ENCODE measurements at regions not wholly inside any gene's neighbourhood (a gene's known extent, or its start where the extent isn't known, plus 50 kb on each side); places are given as distances from the start of the nearest gene placed in this dataset.

DNA sequence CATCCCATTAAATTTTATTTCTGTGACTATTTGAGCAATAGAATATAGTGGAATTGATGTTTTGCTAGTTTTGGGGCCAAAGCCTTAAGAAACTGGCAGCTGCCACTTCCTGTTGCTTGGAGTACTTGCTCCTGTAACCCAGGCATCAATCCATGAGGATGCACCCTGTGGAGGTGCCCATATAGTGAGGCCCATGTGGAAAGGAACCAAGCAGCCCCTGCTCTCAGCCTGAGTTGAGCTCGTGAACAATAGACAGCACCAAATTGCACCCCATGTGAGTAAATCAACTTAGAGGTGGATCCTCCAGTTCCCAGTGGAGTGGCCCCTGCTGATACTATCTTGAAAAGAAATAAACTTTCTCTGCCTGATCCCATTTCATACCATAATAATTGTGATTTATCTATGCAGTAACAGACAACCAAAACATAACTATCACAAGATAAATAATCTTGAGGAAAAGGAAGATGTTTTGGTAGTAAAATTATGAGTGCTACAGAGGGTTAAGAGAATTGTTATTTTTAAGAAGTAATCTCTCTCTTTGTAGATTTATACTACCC lies 481.9 kb downstream of the TBC1D32 start:
- Histone ChIP-seq H3K9me3 (ENCODE audit: control insufficient read depth, low read depth, low read length) (no peaks in the 10 kb centered on the region), H3K4me1 (ENCODE audit: control insufficient read depth, insufficient read depth, low read length) (no peaks in the 10 kb centered on the region), H3K27me3 (ENCODE audit: control insufficient read depth, insufficient read depth, low read length) (no peaks in the 10 kb centered on the region), H3K27ac (ENCODE audit: low read length) (no peak overlapping the region), H3K4me3 (ENCODE audit: low read length) (no peak overlapping the region), H3K36me3 (ENCODE audit: control insufficient read depth, insufficient read depth, low read length) (no peaks in the 10 kb centered on the region)
- no peak for DNase-seq
- WGBS (ENCODE audit: insufficient coverage, low lambda C conversion rate), result no CpG with 5 or more reads among the region's 1 CpG

DNA sequence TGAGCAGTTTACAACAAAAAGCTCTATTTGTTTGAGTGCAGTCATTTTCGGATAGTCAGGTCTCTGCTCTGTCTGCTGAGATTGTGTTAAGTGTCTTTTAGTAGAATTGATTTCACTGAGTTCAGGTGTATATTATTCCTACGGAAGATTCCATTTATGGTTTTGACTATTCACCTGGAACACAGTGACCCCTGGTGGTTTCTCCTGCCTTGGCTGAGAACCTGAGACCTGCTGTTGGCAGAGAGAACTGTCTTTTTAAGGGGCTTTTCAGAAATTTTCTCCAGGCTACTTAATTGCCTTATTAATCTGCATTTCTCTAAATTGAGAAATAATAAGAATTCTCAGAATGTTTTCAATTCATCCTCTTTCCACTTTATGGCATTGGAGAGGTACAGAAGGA lies 508.0 kb downstream of the TBC1D32 start:
- Histone ChIP-seq H3K9me3 (ENCODE audit: control insufficient read depth, low read depth, low read length) (no peaks in the 10 kb centered on the region), H3K4me1 (ENCODE audit: control insufficient read depth, insufficient read depth, low read length) (no peaks in the 10 kb centered on the region), H3K27ac (ENCODE audit: low read length) (no peak overlapping the region), H3K27me3 (ENCODE audit: control insufficient read depth, insufficient read depth, low read length) (peaks cover 2% of the 10 kb centered on the region), H3K4me3 (ENCODE audit: low read length) (no peak overlapping the region), H3K36me3 (ENCODE audit: control insufficient read depth, insufficient read depth, low read length) (no peaks in the 10 kb centered on the region)
- DNase-seq, result peak; percentile 5 to 6
- WGBS (ENCODE audit: insufficient coverage, low lambda C conversion rate), result no CpG with 5 or more reads among the region's 2 CpGs

- no peaks in the 10 kb centered on the region for H3K36me3 ChIP-seq (ENCODE audit: control insufficient read depth, insufficient read depth, low read length)
- H3K4me1 ChIP-seq (ENCODE audit: control insufficient read depth, insufficient read depth, low read length), result no peaks in the 10 kb centered on the region
- no peak overlapping the region for H3K27ac ChIP-seq (ENCODE audit: low read length)
- no peak for DNase-seq
- H3K4me3 ChIP-seq (ENCODE audit: low read length), result no peak overlapping the region
- H3K9me3 ChIP-seq (ENCODE audit: control insufficient read depth, low read depth, low read length), result no peaks in the 10 kb centered on the region
- H3K27me3 ChIP-seq (ENCODE audit: control insufficient read depth, insufficient read depth, low read length), result no peaks in the 10 kb centered on the region
Observed at GRCh38 chr6:120816794-120817193, 517.5 kb downstream of the TBC1D32 start.

DNA sequence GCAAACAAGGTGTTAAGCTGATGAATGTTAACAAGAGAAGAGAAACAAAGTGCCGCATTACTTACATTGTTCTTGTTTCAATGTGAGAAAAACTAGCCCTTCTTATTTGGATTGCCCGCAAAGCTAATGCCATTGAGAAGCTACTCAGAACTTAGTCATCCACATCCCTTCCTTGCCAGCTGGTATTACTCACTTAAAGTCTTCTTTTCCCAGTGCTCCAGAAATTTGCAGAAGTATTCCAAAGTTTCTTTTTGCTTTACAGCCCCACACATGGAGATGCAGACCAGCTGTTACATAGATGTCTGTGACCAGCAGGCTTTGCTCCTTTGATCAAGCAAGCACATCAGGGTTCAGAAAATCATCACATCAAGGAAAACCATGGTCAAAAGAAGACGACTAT lies 529.0 kb downstream of the TBC1D32 start:
- Histone ChIP-seq H3K9me3 (ENCODE audit: control insufficient read depth, low read depth, low read length) (peaks cover 3% of the 10 kb centered on the region), H3K36me3 (ENCODE audit: control insufficient read depth, insufficient read depth, low read length) (no peaks in the 10 kb centered on the region), H3K27me3 (ENCODE audit: control insufficient read depth, insufficient read depth, low read length) (no peaks in the 10 kb centered on the region), H3K4me1 (ENCODE audit: control insufficient read depth, insufficient read depth, low read length) (no peaks in the 10 kb centered on the region), H3K27ac (ENCODE audit: low read length) (no peak overlapping the region), H3K4me3 (ENCODE audit: low read length) (no peak overlapping the region)
- WGBS (ENCODE audit: insufficient coverage, low lambda C conversion rate), result 86% methylated on average over 1 of the region's 3 CpGs
- DNase-seq, result no peak

GRCh38 chr6:120804612-120805011 lies 529.7 kb downstream of the TBC1D32 start:
- no peak overlapping the region for H3K27ac ChIP-seq (ENCODE audit: low read length)
- no peaks in the 10 kb centered on the region for H3K4me1 ChIP-seq (ENCODE audit: control insufficient read depth, insufficient read depth, low read length)
- H3K4me3 ChIP-seq (ENCODE audit: low read length), result no peak overlapping the region
- 100% methylated on average over 1 of the region's 2 CpGs for WGBS (ENCODE audit: insufficient coverage, low lambda C conversion rate)
- no peak for DNase-seq
- no peaks in the 10 kb centered on the region for H3K36me3 ChIP-seq (ENCODE audit: control insufficient read depth, insufficient read depth, low read length)
- no peaks in the 10 kb centered on the region for H3K27me3 ChIP-seq (ENCODE audit: control insufficient read depth, insufficient read depth, low read length)
- peaks cover 3% of the 10 kb centered on the region for H3K9me3 ChIP-seq (ENCODE audit: control insufficient read depth, low read depth, low read length)

- 100% methylated on average over 1 of the region's 10 CpGs for WGBS (ENCODE audit: insufficient coverage, low lambda C conversion rate)
- Histone ChIP-seq H3K27me3 (ENCODE audit: control insufficient read depth, insufficient read depth, low read length) (no peaks in the 10 kb centered on the region), H3K36me3 (ENCODE audit: control insufficient read depth, insufficient read depth, low read length) (no peaks in the 10 kb centered on the region), H3K4me3 (ENCODE audit: low read length) (no peak overlapping the region), H3K4me1 (ENCODE audit: control insufficient read depth, insufficient read depth, low read length) (no peaks in the 10 kb centered on the region), H3K9me3 (ENCODE audit: control insufficient read depth, low read depth, low read length) (no peaks in the 10 kb centered on the region), H3K27ac (ENCODE audit: low read length) (no peak overlapping the region)
- no peak for DNase-seq
Observed at GRCh38 chr6:120786682-120787081, 547.6 kb downstream of the TBC1D32 start.

DNA sequence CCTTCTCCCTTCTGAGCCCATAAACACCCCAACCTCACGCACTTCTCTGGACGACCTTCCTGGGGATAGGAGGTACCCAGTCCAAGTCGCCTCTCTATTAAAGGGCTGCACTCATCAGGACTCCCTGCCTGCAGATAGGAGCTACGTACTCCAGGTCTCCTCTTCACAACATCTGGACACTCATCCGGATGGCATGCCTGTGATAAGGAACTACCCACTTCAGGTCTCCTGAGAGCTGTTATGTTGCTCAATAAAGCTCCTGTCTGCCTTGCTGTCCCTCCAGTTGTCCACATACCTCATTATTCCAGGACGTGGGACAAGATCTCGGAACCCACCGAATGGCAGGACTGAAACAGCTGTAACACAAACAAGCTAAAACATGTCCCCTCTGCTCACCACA lies 548.0 kb downstream of the TBC1D32 start:
- no peaks in the 10 kb centered on the region for H3K9me3 ChIP-seq (ENCODE audit: control insufficient read depth, low read depth, low read length)
- no peak overlapping the region for H3K27ac ChIP-seq (ENCODE audit: low read length)
- WGBS (ENCODE audit: insufficient coverage, low lambda C conversion rate), result no CpG with 5 or more reads among the region's 8 CpGs
- no peak for DNase-seq
- no peak overlapping the region for H3K4me3 ChIP-seq (ENCODE audit: low read length)
- no peaks in the 10 kb centered on the region for H3K27me3 ChIP-seq (ENCODE audit: control insufficient read depth, insufficient read depth, low read length)
- H3K4me1 ChIP-seq (ENCODE audit: control insufficient read depth, insufficient read depth, low read length), result no peaks in the 10 kb centered on the region
- H3K36me3 ChIP-seq (ENCODE audit: control insufficient read depth, insufficient read depth, low read length), result no peaks in the 10 kb centered on the region

DNA sequence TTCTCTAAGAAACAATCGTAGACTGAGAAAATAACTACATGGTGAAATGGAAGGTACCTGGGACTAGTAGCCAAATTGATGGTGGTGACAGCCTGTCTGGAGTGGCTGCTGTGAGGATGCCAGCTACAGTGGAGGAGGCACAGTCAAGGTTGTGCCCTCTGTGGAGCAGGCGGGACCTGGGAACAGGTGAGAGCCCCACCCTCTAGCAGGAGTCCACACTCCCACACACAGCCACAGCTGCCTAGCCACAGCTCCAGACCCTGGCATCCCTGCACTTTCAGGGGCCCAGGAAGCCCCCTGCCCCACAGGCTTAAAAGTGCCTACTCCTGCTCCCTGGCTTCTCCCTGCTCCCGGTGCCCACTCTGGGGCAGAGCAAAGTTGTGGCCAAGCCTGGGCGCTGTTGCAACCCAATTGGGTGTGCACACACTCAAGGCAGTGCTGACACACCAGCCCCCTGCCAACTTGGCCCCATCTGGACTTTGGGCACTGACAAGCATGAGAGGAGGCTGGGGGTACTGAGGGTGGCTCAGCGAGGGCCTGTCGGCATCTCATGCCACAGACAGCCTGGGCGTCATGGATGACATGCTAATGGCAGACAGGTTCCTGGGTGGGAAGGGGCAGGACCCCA lies 548.7 kb downstream of the TBC1D32 start:
- Histone ChIP-seq H3K27me3 (ENCODE audit: control insufficient read depth, insufficient read depth, low read length) (no peaks in the 10 kb centered on the region), H3K36me3 (ENCODE audit: control insufficient read depth, insufficient read depth, low read length) (no peaks in the 10 kb centered on the region), H3K4me3 (ENCODE audit: low read length) (no peak overlapping the region), H3K4me1 (ENCODE audit: control insufficient read depth, insufficient read depth, low read length) (no peaks in the 10 kb centered on the region), H3K9me3 (ENCODE audit: control insufficient read depth, low read depth, low read length) (no peaks in the 10 kb centered on the region), H3K27ac (ENCODE audit: low read length) (no peak overlapping the region)
- WGBS (ENCODE audit: insufficient coverage, low lambda C conversion rate), result 100% methylated on average over 1 of the region's 7 CpGs
- DNase-seq, result no peak

DNA sequence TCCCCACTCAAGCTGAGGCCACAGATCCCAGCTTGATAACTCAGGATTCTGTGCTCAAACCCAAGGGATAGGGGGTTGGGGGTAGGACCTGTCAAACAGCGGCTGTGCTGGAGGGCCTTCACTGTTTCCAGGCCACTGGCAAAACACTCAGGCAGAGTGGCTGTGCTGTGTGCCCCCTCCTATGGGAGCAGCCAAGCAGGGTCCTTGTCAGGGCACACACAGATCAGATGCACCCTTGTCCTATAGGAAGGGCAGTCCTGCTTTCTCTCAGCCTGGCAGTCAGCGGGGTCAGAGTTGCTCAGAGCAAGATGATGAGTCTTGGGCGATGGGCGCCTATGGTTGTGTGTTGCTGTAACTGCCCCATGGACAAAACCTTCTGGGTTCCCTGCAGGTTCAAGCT lies 554.8 kb downstream of the TBC1D32 start:
- DNase-seq, result no peak
- no CpG with 5 or more reads among the region's 4 CpGs for WGBS (ENCODE audit: insufficient coverage, low lambda C conversion rate)

GRCh38 chr6:120775698-120776097 lies 558.6 kb downstream of the TBC1D32 start:
- WGBS (ENCODE audit: insufficient coverage, low lambda C conversion rate), result 84% methylated on average over 2 of the region's 3 CpGs
- DNase-seq, result no peak

More for the DNA sequence above, 554.8 kb downstream of the TBC1D32 start:
- Histone ChIP-seq H3K27ac (ENCODE audit: low read length) (no peak overlapping the region), H3K4me3 (ENCODE audit: low read length) (no peak overlapping the region), H3K27me3 (ENCODE audit: control insufficient read depth, insufficient read depth, low read length) (no peaks in the 10 kb centered on the region), H3K4me1 (ENCODE audit: control insufficient read depth, insufficient read depth, low read length) (no peaks in the 10 kb centered on the region), H3K9me3 (ENCODE audit: control insufficient read depth, low read depth, low read length) (no peaks in the 10 kb centered on the region), H3K36me3 (ENCODE audit: control insufficient read depth, insufficient read depth, low read length) (no peaks in the 10 kb centered on the region)

GRCh38 chr6:120774275-120774674 lies 560.0 kb downstream of the TBC1D32 start:
- Histone ChIP-seq H3K27ac (ENCODE audit: low read length) (no peak overlapping the region), H3K9me3 (ENCODE audit: control insufficient read depth, low read depth, low read length) (no peaks in the 10 kb centered on the region), H3K27me3 (ENCODE audit: control insufficient read depth, insufficient read depth, low read length) (no peaks in the 10 kb centered on the region), H3K4me1 (ENCODE audit: control insufficient read depth, insufficient read depth, low read length) (no peaks in the 10 kb centered on the region), H3K36me3 (ENCODE audit: control insufficient read depth, insufficient read depth, low read length) (no peaks in the 10 kb centered on the region), H3K4me3 (ENCODE audit: low read length) (no peak overlapping the region)
- DNase-seq, result no peak
- WGBS (ENCODE audit: insufficient coverage, low lambda C conversion rate), result 57% methylated on average over 1 of the region's 1 CpG

More at GRCh38 chr6:120775698-120776097, 558.6 kb downstream of the TBC1D32 start:
- Histone ChIP-seq H3K9me3 (ENCODE audit: control insufficient read depth, low read depth, low read length) (no peaks in the 10 kb centered on the region), H3K27ac (ENCODE audit: low read length) (no peak overlapping the region), H3K4me3 (ENCODE audit: low read length) (no peak overlapping the region), H3K36me3 (ENCODE audit: control insufficient read depth, insufficient read depth, low read length) (no peaks in the 10 kb centered on the region), H3K27me3 (ENCODE audit: control insufficient read depth, insufficient read depth, low read length) (no peaks in the 10 kb centered on the region), H3K4me1 (ENCODE audit: control insufficient read depth, insufficient read depth, low read length) (no peaks in the 10 kb centered on the region)
